Endothelial cell of umbilical vein (primary cell): ENCODE measurements at regions not wholly inside any gene's neighbourhood (a gene's known extent, or its start where the extent isn't known, plus 50 kb on each side); places are given as distances from the start of the nearest gene placed in this dataset.

ENCODE experiments used
- BruUV-seq: library from RNA; stranded (reverse); fragments of 400-500 nt; replicated peaks from 2 replicates; lab custom pipeline; 2021; lab: Mats Ljungman, UMichigan
- CTCF ChIA-PET: fragments of 300-600, 350-600 bp; sonication (Branson Sonifier 250); formaldehyde crosslinking; loops from one replicate; lab custom pipeline; 2021; ENCODE audit warnings: antibody characterized with exemption, inconsistent platforms; lab: Charles Lee
- POLR2A ChIA-PET: fragments of 300-600, 350-600 bp; sonication (Branson Sonifier 250); formaldehyde crosslinking; loops from one replicate; lab custom pipeline; 2021; ENCODE audit warnings: antibody characterized with exemption, inconsistent platforms; lab: Charles Lee
- DNase-seq: peaks from one replicate; pipeline ENCODE4 v3.0.0-alpha.2; 2011; ENCODE audit warnings: low read depth, low spot score
- FAIRE-seq: peaks from 2 replicates; lab custom pipeline; 2011; peaks lifted over from hg19 to GRCh38; lab: Jason Lieb, UNC
- H2AFZ ChIP-seq: 2 replicates; pipeline ENCODE4 v1.6.0; 2012; ENCODE audit warnings: low read depth, low read length, control low read depth, inconsistent platforms
- H3K27ac ChIP-seq: 2 replicates; pipeline ENCODE4 v1.5.1; 2011; ENCODE audit warnings: low read depth, mild to moderate bottlenecking, control low read depth, low read length, moderate library complexity; ENCODE audit not compliant: insufficient read depth
- H3K27me3 ChIP-seq, 2 experiments: 2 replicates each; pipeline versions ENCODE4 v1.6.0 to v1.6.1; 2011; ENCODE audit warnings: low read length in 2 of 2, mixed read lengths in 1 of 2; ENCODE audit not compliant: control insufficient read depth in 2 of 2, insufficient read depth in 2 of 2
- H3K36me3 ChIP-seq, 2 experiments: 2 replicates in 1 of 2; 3 replicates in 1 of 2; pipeline ENCODE4 v1.5.1; 2011; ENCODE audit warnings: low read length in 2 of 2, mild to moderate bottlenecking in 1 of 2, moderate library complexity in 1 of 2; ENCODE audit not compliant: control insufficient read depth in 2 of 2, insufficient read depth in 2 of 2; ENCODE audit errors: extremely low read depth in 1 of 2
- H3K4me1 ChIP-seq: 3 replicates; pipeline ENCODE4 v1.5.1; 2011; ENCODE audit warnings: mild to moderate bottlenecking, low read length; ENCODE audit not compliant: control insufficient read depth, insufficient read depth; ENCODE audit errors: extremely low read depth
- H3K4me2 ChIP-seq: 2 replicates; pipeline ENCODE4 v1.6.1; 2011; ENCODE audit warnings: low read length, control low read depth, mixed read lengths; ENCODE audit not compliant: insufficient read depth
- H3K4me3 ChIP-seq, 3 experiments: fragments of 200-600 bp in 1 of 3; sonication (generic), shearing (Covaris generic) in 1 of 3; replicated peaks in 1 of 3; 2 replicates each; pipeline ENCODE4 v1.5.1; 2011 to 2016; ENCODE audit warnings: control low read depth in 3 of 3, low read length in 3 of 3, mild to moderate bottlenecking in 2 of 3, inconsistent platforms in 1 of 3, low read depth in 1 of 3, moderate library complexity in 1 of 3; ENCODE audit not compliant: insufficient read depth in 1 of 3
- H3K79me2 ChIP-seq: 2 replicates; pipeline ENCODE4 v1.6.0; 2012; ENCODE audit warnings: low read length, inconsistent platforms; ENCODE audit not compliant: control insufficient read depth, insufficient read depth
- H3K9ac ChIP-seq: replicated peaks from 2 replicates; pipeline ENCODE3; 2011; ENCODE audit warnings: low read length, control low read depth; ENCODE audit not compliant: insufficient read depth; ENCODE audit errors: extremely low read depth
- H3K9me1 ChIP-seq: replicated peaks from 3 replicates; pipeline ENCODE4 v1.6.0; 2011; ENCODE audit warnings: mild to moderate bottlenecking, low read length; ENCODE audit not compliant: control insufficient read depth, insufficient read depth; ENCODE audit errors: extremely low read depth
- H3K9me3 ChIP-seq: replicated peaks from 2 replicates; pipeline ENCODE4 v1.5.1; 2012; ENCODE audit warnings: low read length, inconsistent platforms; ENCODE audit not compliant: control insufficient read depth, insufficient read depth
- H4K20me1 ChIP-seq: replicated peaks from 2 replicates; pipeline ENCODE3; 2011; ENCODE audit warnings: mild to moderate bottlenecking, low read length; ENCODE audit not compliant: control insufficient read depth, insufficient read depth; ENCODE audit errors: extremely low read depth
- FOS ChIP-seq: IDR thresholded peaks from 2 replicates; pipeline ENCODE4 v1.6.1; 2011; ENCODE audit warnings: mild to moderate bottlenecking, low read length, moderate library complexity, borderline replicate concordance; ENCODE audit not compliant: insufficient read depth
- MYC ChIP-seq: IDR thresholded peaks from one replicate; pipeline ENCODE4 v1.6.1; 2011; ENCODE audit warnings: mild to moderate bottlenecking, low read depth, low read length
- POLR2AphosphoS5 ChIP-seq: IDR thresholded peaks from 2 replicates; pipeline ENCODE4 v1.6.1; 2012; ENCODE audit warnings: low read depth, mild to moderate bottlenecking, control low read depth, low read length, moderate library complexity; ENCODE audit not compliant: insufficient read depth
- dilution Hi-C: fragments of 300-500 bp; cut with MboI; formaldehyde crosslinking; loops from one replicate; pipeline ENCODE4 v1.15.0; 2019; ENCODE audit warnings: low sequenced_read_pairs; ENCODE audit not compliant: extremely low pct_ligation_motif_present
- intact Hi-C: fragments of 100-400 bp; cut with micrococcal nuclease; formaldehyde crosslinking; loops from one replicate; pipeline ENCODE4 v1.10.0; 2022
- TF ChIP-seq, protein P1 (sequence below), 2 donors: IDR thresholded peaks; 1 replicate in 1 of 2; 2 replicates in 1 of 2; pipeline ENCODE4 v1.5.1; 2011; ENCODE audit warnings: low read length in 2 of 2, mild to moderate bottlenecking in 2 of 2, moderate library complexity in 2 of 2, control low read depth in 1 of 2, inconsistent platforms in 1 of 2, low read depth in 1 of 2; ENCODE audit not compliant: insufficient read depth in 1 of 2; ENCODE audit errors: extremely low read depth in 1 of 2
- TF ChIP-seq, protein P2 (sequence below): IDR thresholded peaks from 2 replicates; pipeline ENCODE4 v1.6.1; 2011; ENCODE audit not compliant: insufficient read depth, insufficient read length

DNA sequence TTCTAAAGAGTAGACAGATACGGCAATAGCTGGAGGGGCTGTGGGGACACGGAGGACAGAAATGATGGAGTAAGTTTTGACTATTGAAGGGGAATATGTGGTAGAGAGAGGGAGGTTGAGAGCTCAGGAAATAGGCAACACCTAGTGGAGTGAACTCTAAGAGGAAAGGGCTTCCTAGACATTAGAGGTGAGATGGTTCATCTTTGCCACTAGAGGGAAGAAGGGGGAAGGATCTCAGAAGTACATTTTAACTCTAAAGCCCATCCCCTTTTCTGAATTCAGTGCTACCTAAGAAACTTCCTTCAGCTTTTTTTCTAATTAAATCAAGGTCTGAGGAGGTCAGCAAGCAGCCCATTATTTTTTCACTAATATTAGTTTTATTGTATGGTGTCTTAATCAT is 689.4 kb upstream of the MAP3K7 start:
- no TSS peak for BruUV-seq
- no peak overlapping the region for H3K27ac ChIP-seq
- TF ChIP-seq, protein P1, sequence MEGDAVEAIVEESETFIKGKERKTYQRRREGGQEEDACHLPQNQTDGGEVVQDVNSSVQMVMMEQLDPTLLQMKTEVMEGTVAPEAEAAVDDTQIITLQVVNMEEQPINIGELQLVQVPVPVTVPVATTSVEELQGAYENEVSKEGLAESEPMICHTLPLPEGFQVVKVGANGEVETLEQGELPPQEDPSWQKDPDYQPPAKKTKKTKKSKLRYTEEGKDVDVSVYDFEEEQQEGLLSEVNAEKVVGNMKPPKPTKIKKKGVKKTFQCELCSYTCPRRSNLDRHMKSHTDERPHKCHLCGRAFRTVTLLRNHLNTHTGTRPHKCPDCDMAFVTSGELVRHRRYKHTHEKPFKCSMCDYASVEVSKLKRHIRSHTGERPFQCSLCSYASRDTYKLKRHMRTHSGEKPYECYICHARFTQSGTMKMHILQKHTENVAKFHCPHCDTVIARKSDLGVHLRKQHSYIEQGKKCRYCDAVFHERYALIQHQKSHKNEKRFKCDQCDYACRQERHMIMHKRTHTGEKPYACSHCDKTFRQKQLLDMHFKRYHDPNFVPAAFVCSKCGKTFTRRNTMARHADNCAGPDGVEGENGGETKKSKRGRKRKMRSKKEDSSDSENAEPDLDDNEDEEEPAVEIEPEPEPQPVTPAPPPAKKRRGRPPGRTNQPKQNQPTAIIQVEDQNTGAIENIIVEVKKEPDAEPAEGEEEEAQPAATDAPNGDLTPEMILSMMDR (IDR thresholded peaks at IDR 0.05; ENCODE audit: extremely low read depth in 1 of 2, insufficient read depth in 1 of 2, low read depth in 1 of 2, low read length in 2 of 2): peak in 1 of 2 donors; percentile 10
- TF ChIP-seq, protein P2, sequence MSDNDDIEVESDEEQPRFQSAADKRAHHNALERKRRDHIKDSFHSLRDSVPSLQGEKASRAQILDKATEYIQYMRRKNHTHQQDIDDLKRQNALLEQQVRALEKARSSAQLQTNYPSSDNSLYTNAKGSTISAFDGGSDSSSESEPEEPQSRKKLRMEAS: no peak
- no peak overlapping the region for H3K4me2 ChIP-seq
- POLR2A ChIA-PET: no interaction called here
- H2AFZ ChIP-seq: no peak overlapping the region
- H3K9me3 ChIP-seq: no peaks in the 10 kb centered on the region
- H3K4me1 ChIP-seq: no peaks in the 10 kb centered on the region
- no peaks in the 10 kb centered on the region for H3K27me3 ChIP-seq
- intact Hi-C loops: no loop called here
- FAIRE-seq: no peak
- dilution Hi-C loops: no loop called here
- no peak for DNase-seq
- no peak overlapping the region for H3K4me3 ChIP-seq
- H3K79me2 ChIP-seq: no peaks in the 10 kb centered on the region
- H4K20me1 ChIP-seq: no peaks in the 10 kb centered on the region
- H3K9ac ChIP-seq: no peak overlapping the region
- no peaks in the 10 kb centered on the region for H3K36me3 ChIP-seq
- CTCF ChIA-PET: interaction anchor here (0.7 to 2.1 kb wide), 2 partner anchors 14 to 209 kb away, joined by 3 to 13 read pairs; no protein-coding TSS in a partner anchor
- no peaks in the 10 kb centered on the region for H3K9me1 ChIP-seq

DNA sequence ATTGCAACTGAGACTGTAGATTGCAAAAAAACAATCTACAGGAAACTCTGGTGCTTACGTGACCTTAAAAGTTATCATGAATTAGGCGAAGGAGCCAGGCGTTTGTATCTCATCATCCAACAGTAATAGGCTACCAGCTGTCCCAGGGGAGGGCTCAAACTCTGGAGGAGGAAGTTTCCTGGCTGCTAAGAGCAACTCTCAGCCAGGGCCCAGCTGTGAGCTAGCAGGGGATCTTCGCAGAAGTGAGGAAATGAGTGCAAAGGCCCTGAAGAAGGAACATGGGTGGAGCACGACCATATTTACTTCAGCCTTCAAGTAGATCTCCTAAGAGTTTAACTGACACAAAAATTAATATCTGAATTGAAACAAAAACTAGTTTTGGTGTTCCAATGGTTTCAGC is 686.9 kb upstream of the MAP3K7 start:
- DNase-seq (no peak), FAIRE-seq (no peak)
- Histone ChIP-seq H3K36me3 (no peaks in the 10 kb centered on the region), H3K27me3 (no peaks in the 10 kb centered on the region), H3K4me2 (no peak overlapping the region), H3K9me3 (no peaks in the 10 kb centered on the region), H3K4me1 (no peaks in the 10 kb centered on the region), H3K9me1 (no peaks in the 10 kb centered on the region), H2AFZ (no peak overlapping the region), H4K20me1 (no peaks in the 10 kb centered on the region), H3K4me3 (no peak overlapping the region), H3K9ac (no peak overlapping the region), H3K27ac (no peak overlapping the region), H3K79me2 (no peaks in the 10 kb centered on the region)
- no TSS peak for BruUV-seq
- TF ChIP-seq MYC (no peak), POLR2AphosphoS5 (no peak), FOS (no peak)
- dilution Hi-C loops (no loop called here), intact Hi-C loops (no loop called here)
- ChIA-PET CTCF (interaction anchor here (1.2 kb wide), 1 partner anchor 211 kb away, joined by 3 read pairs; no protein-coding TSS in a partner anchor), POLR2A (no interaction called here)
